ENCODE measurements at regions not wholly inside any gene's neighbourhood (a gene's known extent, or its start where the extent isn't known, plus 50 kb on each side); places are given as distances from the start of the nearest gene placed in this dataset.

GRCh38 chr2:37472959-37473358, 128.5 kb downstream of the QPCT start:
- no peaks in the 10 kb centered on the region for H4K20me1 ChIP-seq (ENCODE audit: insufficient read depth, low read length)
- DNase-seq (ENCODE audit: insufficient read length, low spot score, missing footprints): no peak
- H3K27me3 ChIP-seq (ENCODE audit: insufficient read depth, low read length): no peaks in the 10 kb centered on the region
- TF ChIP-seq, protein P1, sequence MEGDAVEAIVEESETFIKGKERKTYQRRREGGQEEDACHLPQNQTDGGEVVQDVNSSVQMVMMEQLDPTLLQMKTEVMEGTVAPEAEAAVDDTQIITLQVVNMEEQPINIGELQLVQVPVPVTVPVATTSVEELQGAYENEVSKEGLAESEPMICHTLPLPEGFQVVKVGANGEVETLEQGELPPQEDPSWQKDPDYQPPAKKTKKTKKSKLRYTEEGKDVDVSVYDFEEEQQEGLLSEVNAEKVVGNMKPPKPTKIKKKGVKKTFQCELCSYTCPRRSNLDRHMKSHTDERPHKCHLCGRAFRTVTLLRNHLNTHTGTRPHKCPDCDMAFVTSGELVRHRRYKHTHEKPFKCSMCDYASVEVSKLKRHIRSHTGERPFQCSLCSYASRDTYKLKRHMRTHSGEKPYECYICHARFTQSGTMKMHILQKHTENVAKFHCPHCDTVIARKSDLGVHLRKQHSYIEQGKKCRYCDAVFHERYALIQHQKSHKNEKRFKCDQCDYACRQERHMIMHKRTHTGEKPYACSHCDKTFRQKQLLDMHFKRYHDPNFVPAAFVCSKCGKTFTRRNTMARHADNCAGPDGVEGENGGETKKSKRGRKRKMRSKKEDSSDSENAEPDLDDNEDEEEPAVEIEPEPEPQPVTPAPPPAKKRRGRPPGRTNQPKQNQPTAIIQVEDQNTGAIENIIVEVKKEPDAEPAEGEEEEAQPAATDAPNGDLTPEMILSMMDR (IDR thresholded peaks at IDR 0.05; ENCODE audit: extremely low read depth, low read depth, low read length): no peak
- peak overlapping the region; percentile 67 for H3K4me2 ChIP-seq (ENCODE audit: insufficient read depth, low read length)
- no peak overlapping the region for H3K4me3 ChIP-seq (ENCODE audit: insufficient read depth, low read length)
- peak overlapping the region; percentile 92 for H3K27ac ChIP-seq (ENCODE audit: low read depth, low read length)
- H3K36me3 ChIP-seq (ENCODE audit: insufficient read depth, low read length): no peaks in the 10 kb centered on the region
- no peaks in the 10 kb centered on the region for H3K9me3 ChIP-seq (ENCODE audit: low read depth, low read length)
- H3K4me1 ChIP-seq (ENCODE audit: insufficient read depth, low read length): peaks cover 59% of the 10 kb centered on the region
- H3K79me2 ChIP-seq (ENCODE audit: insufficient read depth, low read length): no peaks in the 10 kb centered on the region
- no peak overlapping the region for H2AFZ ChIP-seq (ENCODE audit: low read length)

DNA sequence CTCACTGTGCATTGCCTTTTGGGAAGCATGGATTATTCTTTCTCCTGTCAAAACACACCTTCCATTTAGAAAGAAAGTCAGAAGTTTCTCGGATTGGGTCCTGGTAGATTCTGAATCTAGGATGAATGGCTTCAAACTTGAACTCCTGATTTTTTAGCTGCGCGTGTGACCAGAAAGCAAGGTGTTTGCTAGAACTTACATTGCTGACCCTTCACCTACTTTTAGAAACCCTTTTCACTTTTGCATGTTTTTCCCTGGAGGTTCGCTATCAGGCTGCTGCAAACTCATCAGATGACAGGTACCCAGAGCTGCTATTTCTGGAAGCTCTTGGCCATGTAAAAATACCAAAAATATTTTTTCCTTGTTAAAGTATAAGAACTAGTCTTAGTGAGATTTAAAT, 132.0 kb downstream of the QPCT start:
- no peak overlapping the region for H2AFZ ChIP-seq (ENCODE audit: low read length)
- H3K4me3 ChIP-seq (ENCODE audit: insufficient read depth, low read length): no peak overlapping the region
- no peaks in the 10 kb centered on the region for H3K79me2 ChIP-seq (ENCODE audit: insufficient read depth, low read length)
- H4K20me1 ChIP-seq (ENCODE audit: insufficient read depth, low read length): no peaks in the 10 kb centered on the region
- peaks cover 44% of the 10 kb centered on the region for H3K4me1 ChIP-seq (ENCODE audit: insufficient read depth, low read length)
- H3K27ac ChIP-seq (ENCODE audit: low read depth, low read length): no peak overlapping the region
- H3K36me3 ChIP-seq (ENCODE audit: insufficient read depth, low read length): no peaks in the 10 kb centered on the region
- no peak overlapping the region for H3K4me2 ChIP-seq (ENCODE audit: insufficient read depth, low read length)
- TF ChIP-seq, protein P1 (IDR thresholded peaks at IDR 0.05; ENCODE audit: extremely low read depth, low read depth, low read length): no peak
- H3K27me3 ChIP-seq (ENCODE audit: insufficient read depth, low read length): no peaks in the 10 kb centered on the region
- no peaks in the 10 kb centered on the region for H3K9me3 ChIP-seq (ENCODE audit: low read depth, low read length)
- no peak for DNase-seq (ENCODE audit: insufficient read length, low spot score, missing footprints)

- Histone ChIP-seq H3K4me1 (ENCODE audit: insufficient read depth, low read length) (peaks cover 29% of the 10 kb centered on the region), H3K27me3 (ENCODE audit: insufficient read depth, low read length) (no peaks in the 10 kb centered on the region), H3K27ac (ENCODE audit: low read depth, low read length) (no peak overlapping the region), H3K9me3 (ENCODE audit: low read depth, low read length) (no peaks in the 10 kb centered on the region), H3K36me3 (ENCODE audit: insufficient read depth, low read length) (no peaks in the 10 kb centered on the region), H3K79me2 (ENCODE audit: insufficient read depth, low read length) (no peaks in the 10 kb centered on the region), H2AFZ (ENCODE audit: low read length) (no peak overlapping the region), H4K20me1 (ENCODE audit: insufficient read depth, low read length) (no peaks in the 10 kb centered on the region), H3K4me3 (ENCODE audit: insufficient read depth, low read length) (no peak overlapping the region), H3K4me2 (ENCODE audit: insufficient read depth, low read length) (no peak overlapping the region)
- TF ChIP-seq, protein P1 (IDR thresholded peaks at IDR 0.05; ENCODE audit: extremely low read depth, low read depth, low read length): no peak
- DNase-seq (ENCODE audit: insufficient read length, low spot score, missing footprints): peak; percentile 36
Observed at GRCh38 chr2:37477921-37478320, 133.5 kb downstream of the QPCT start.

GRCh38 chr2:37481244-37481643, 136.8 kb downstream of the QPCT start:
- no peaks in the 10 kb centered on the region for H3K36me3 ChIP-seq (ENCODE audit: insufficient read depth, low read length)
- no peaks in the 10 kb centered on the region for H3K9me3 ChIP-seq (ENCODE audit: low read depth, low read length)
- H3K27ac ChIP-seq (ENCODE audit: low read depth, low read length): no peak overlapping the region
- no peaks in the 10 kb centered on the region for H4K20me1 ChIP-seq (ENCODE audit: insufficient read depth, low read length)
- DNase-seq (ENCODE audit: insufficient read length, low spot score, missing footprints): peak; percentile 15
- H2AFZ ChIP-seq (ENCODE audit: low read length): no peak overlapping the region
- H3K4me2 ChIP-seq (ENCODE audit: insufficient read depth, low read length): no peak overlapping the region
- no peak overlapping the region for H3K4me3 ChIP-seq (ENCODE audit: insufficient read depth, low read length)
- TF ChIP-seq, protein P1 (IDR thresholded peaks at IDR 0.05; ENCODE audit: extremely low read depth, low read depth, low read length): no peak
- no peaks in the 10 kb centered on the region for H3K27me3 ChIP-seq (ENCODE audit: insufficient read depth, low read length)
- peaks cover 18% of the 10 kb centered on the region for H3K4me1 ChIP-seq (ENCODE audit: insufficient read depth, low read length)
- no peaks in the 10 kb centered on the region for H3K79me2 ChIP-seq (ENCODE audit: insufficient read depth, low read length)

Measured in osteoblast (primary cell).